DOHH2 (cell line): ENCODE measurements at regions not wholly inside any gene's neighbourhood (a gene's known extent, or its start where the extent isn't known, plus 50 kb on each side); places are given as distances from the start of the nearest gene placed in this dataset.

Source experiments
- H3F3A ChIP-seq: fragments of 200-600 bp; sonication (generic), shearing (Covaris generic); 2 replicates; pipeline ENCODE4 v1.6.0; 2016; ENCODE audit warnings: antibody characterized with exemption, mild to moderate bottlenecking; ENCODE audit not compliant: control insufficient read depth, insufficient read depth
- H3K27ac ChIP-seq: fragments of 200-600 bp; sonication (generic); 2 replicates; pipeline ENCODE4 v1.5.1; 2014; ENCODE audit warnings: low read depth, mild to moderate bottlenecking, low read length, moderate library complexity
- H3K27me3 ChIP-seq: fragments of 200-600 bp; sonication (generic); 2 replicates; pipeline ENCODE4 v1.6.1; 2014; ENCODE audit warnings: mild to moderate bottlenecking, low read length, mixed read lengths; ENCODE audit not compliant: control insufficient read depth
- H3K36me3 ChIP-seq: fragments of 200-600 bp; sonication (generic); 2 replicates; pipeline ENCODE4 v1.6.1; 2014; ENCODE audit warnings: mild to moderate bottlenecking, low read length, moderate library complexity, mixed read lengths; ENCODE audit not compliant: control insufficient read depth
- H3K4me1 ChIP-seq: fragments of 200-600 bp; sonication (generic); 2 replicates; pipeline ENCODE4 v1.6.1; 2014; ENCODE audit warnings: mild to moderate bottlenecking, low read length, mixed read lengths; ENCODE audit not compliant: control insufficient read depth
- H3K4me2 ChIP-seq: fragments of 200-600 bp; sonication (generic); 2 replicates; pipeline ENCODE4 v1.6.0; 2014; ENCODE audit warnings: mild to moderate bottlenecking, low read length, moderate library complexity
- H3K4me3 ChIP-seq: fragments of 200-600 bp; sonication (generic); 2 replicates; pipeline ENCODE4 v1.5.1; 2014; ENCODE audit warnings: mild to moderate bottlenecking, low read length, mixed read lengths
- H3K79me2 ChIP-seq: fragments of 200-600 bp; sonication (generic); 2 replicates; pipeline ENCODE4 v1.6.1; 2014; ENCODE audit warnings: mild to moderate bottlenecking, low read length, mixed read lengths; ENCODE audit not compliant: control insufficient read depth
- H3K9me2 ChIP-seq: fragments of 200-600 bp; sonication (generic); replicated peaks from 2 replicates; pipeline ENCODE4 v1.6.1; 2014; ENCODE audit warnings: mild to moderate bottlenecking, low read length, mixed read lengths; ENCODE audit not compliant: control insufficient read depth
- H3K9me3 ChIP-seq: fragments of 200-600 bp; sonication (generic); 2 replicates; pipeline ENCODE4 v1.6.1; 2014; ENCODE audit warnings: antibody characterized with exemption, low read length, mixed read lengths; ENCODE audit not compliant: control insufficient read depth, insufficient read depth
- H4K20me1 ChIP-seq: fragments of 200-600 bp; sonication (generic); 2 replicates; pipeline ENCODE4 v1.6.0; 2014; ENCODE audit warnings: low read depth, mild to moderate bottlenecking, antibody characterized with exemption, low read length, moderate library complexity; ENCODE audit not compliant: control insufficient read depth, insufficient read depth
- CTCF ChIP-seq: fragments of 200-600 bp; sonication (generic); IDR thresholded peaks from one replicate; pipeline ENCODE4 v1.5.1; 2014; ENCODE audit warnings: antibody characterized with exemption, mild to moderate bottlenecking, low read depth, low read length; ENCODE audit not compliant: poor library complexity, severe bottlenecking
- EZH2phosphoT487 ChIP-seq: fragments of 200-600 bp; sonication (generic); IDR thresholded peaks from 2 replicates; pipeline ENCODE4 v1.6.1; 2017; ENCODE audit warnings: borderline replicate concordance, mild to moderate bottlenecking, antibody characterized with exemption, low read length, moderate library complexity, mixed read lengths

GRCh38 chr4:156144961-156145360 lies 191.3 kb upstream of the CTSO start:
- H3F3A ChIP-seq, result no peaks in the 10 kb centered on the region
- no peaks in the 10 kb centered on the region for H3K36me3 ChIP-seq
- no peaks in the 10 kb centered on the region for H3K9me3 ChIP-seq
- no peak overlapping the region for H3K27ac ChIP-seq
- TF ChIP-seq EZH2phosphoT487 (no peak), CTCF (no peak)
- H3K9me2 ChIP-seq, result no peaks in the 10 kb centered on the region
- no peaks in the 10 kb centered on the region for H4K20me1 ChIP-seq
- no peak overlapping the region for H3K4me2 ChIP-seq
- no peak overlapping the region for H3K4me3 ChIP-seq
- no peaks in the 10 kb centered on the region for H3K79me2 ChIP-seq
- H3K4me1 ChIP-seq, result no peaks in the 10 kb centered on the region
- H3K27me3 ChIP-seq, result no peaks in the 10 kb centered on the region

GRCh38 chr4:156138781-156139280 lies 185.2 kb upstream of the CTSO start:
- H3K27me3 ChIP-seq, result no peaks in the 10 kb centered on the region
- H3K36me3 ChIP-seq, result no peaks in the 10 kb centered on the region
- TF ChIP-seq CTCF (no peak), EZH2phosphoT487 (no peak)
- no peak overlapping the region for H3K4me3 ChIP-seq
- no peaks in the 10 kb centered on the region for H3F3A ChIP-seq
- no peaks in the 10 kb centered on the region for H3K9me3 ChIP-seq
- H3K27ac ChIP-seq, result no peak overlapping the region
- H4K20me1 ChIP-seq, result no peaks in the 10 kb centered on the region
- H3K4me1 ChIP-seq, result no peaks in the 10 kb centered on the region
- no peak overlapping the region for H3K4me2 ChIP-seq
- no peaks in the 10 kb centered on the region for H3K9me2 ChIP-seq
- H3K79me2 ChIP-seq, result no peaks in the 10 kb centered on the region

GRCh38 chr4:156137679-156138473 lies 184.2 kb upstream of the CTSO start:
- no peaks in the 10 kb centered on the region for H3K27me3 ChIP-seq
- H3K79me2 ChIP-seq, result no peaks in the 10 kb centered on the region
- no peaks in the 10 kb centered on the region for H3K9me3 ChIP-seq
- H3K27ac ChIP-seq, result no peak overlapping the region
- no peak overlapping the region for H3K4me3 ChIP-seq
- no peaks in the 10 kb centered on the region for H4K20me1 ChIP-seq
- no peak overlapping the region for H3K4me2 ChIP-seq
- H3F3A ChIP-seq, result no peaks in the 10 kb centered on the region
- H3K36me3 ChIP-seq, result no peaks in the 10 kb centered on the region
- H3K4me1 ChIP-seq, result no peaks in the 10 kb centered on the region
- H3K9me2 ChIP-seq, result no peaks in the 10 kb centered on the region
- TF ChIP-seq CTCF (no peak), EZH2phosphoT487 (no peak)
